Kidney capillary endothelial cell (primary cell): ENCODE measurements at regions not wholly inside any gene's neighbourhood (a gene's known extent, or its start where the extent isn't known, plus 50 kb on each side); places are given as distances from the start of the nearest gene placed in this dataset.

Experiments used
- DNase-seq: peaks from one replicate; pipeline ENCODE4 v3.0.0-alpha.2; 2018; ENCODE audit warnings: low spot score

GRCh38 chr2:221680548-221680947 is 108.4 kb upstream of the EPHA4 start:
- DNase-seq, result no peak

- DNase-seq, result no peak
Measured at GRCh38 chr2:221677688-221678087, 105.6 kb upstream of the EPHA4 start.

DNA sequence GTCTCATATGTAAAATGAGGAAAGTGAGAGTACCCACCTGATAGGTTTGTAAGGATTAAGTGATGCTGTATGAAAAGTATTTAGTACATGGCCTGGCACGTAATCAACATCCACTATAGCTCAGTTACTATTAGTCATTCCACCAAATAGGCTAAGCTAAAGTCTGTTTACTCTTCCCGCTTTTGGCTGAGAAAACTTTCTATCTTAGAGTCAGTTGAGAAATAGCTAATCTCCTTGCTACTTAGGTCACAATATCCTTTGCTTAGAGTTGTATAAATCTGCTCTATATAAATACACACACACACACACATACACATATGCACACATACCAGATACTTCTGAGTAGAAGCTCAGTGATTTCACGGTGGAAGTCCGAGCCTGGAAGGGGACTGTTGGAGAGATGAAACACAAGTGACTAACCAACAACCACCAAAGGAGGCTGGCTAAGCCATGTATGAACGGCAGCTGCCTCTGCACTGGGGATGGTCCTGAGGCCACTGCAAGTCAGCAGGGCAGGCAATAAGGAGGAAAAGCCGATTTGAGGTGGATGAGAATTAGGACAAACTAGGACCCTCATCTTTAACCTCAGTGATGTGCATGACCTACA is 104.6 kb upstream of the EPHA4 start:
- no peak for DNase-seq

- DNase-seq, result no peak
Measured at GRCh38 chr2:221675201-221675908, 103.3 kb upstream of the EPHA4 start.

DNA sequence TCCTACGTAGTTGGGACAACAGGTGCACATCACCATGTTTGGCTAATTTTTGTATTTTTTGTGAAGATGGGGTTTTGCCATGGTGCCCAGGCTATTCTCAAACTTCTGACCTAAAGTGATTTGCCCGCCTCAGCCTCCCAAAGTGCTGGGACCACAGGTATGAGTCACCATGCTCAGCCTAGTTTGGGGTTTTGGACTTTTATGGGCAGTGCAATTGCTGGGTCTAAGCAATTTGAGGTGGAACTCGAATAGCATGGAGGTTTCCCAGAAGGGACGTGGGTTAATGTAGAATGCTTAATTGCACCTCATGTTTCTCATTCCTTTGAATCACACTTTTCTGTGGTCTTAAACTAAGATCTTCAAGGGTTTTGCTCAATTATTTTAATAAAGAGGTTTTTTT is 102.3 kb upstream of the EPHA4 start:
- no peak for DNase-seq

DNA sequence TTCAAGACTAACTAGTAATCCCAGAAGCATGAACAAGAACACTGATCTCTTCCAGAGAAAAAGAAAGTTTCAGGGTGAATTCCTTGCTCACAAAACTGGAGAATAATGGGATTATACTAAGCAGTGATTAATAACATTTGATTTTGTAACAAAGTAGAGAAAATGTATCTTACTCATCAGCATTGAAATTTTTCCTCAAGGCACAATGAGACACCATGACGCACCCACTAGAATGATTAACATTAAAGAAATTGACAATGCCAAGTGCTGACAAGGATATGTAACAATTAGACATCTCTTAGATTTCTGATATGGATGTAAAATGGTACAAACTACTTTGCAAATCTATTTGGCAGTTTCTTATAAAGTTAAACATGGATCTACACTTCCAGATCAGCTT is 101.1 kb upstream of the EPHA4 start:
- DNase-seq, result no peak

DNA sequence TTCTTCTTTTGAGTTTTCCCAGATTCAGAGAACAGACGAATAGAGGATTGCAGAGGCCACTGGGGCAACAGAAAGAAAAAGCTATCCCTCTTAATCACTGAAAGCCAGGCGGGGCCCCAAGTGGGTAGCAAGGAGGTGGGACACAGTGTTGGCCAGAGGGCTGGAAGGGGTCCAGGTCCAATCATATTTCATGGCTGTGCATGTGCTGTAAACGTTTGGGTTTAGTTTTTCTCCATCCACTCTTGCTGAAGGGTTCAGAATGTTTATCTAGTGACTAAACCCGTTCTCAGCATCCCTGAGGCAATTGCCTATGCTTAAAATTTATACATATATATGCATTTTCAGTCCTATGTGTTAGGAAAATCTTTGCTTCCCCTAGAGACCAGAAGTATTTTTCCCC is 99.4 kb upstream of the EPHA4 start:
- no peak for DNase-seq

DNA sequence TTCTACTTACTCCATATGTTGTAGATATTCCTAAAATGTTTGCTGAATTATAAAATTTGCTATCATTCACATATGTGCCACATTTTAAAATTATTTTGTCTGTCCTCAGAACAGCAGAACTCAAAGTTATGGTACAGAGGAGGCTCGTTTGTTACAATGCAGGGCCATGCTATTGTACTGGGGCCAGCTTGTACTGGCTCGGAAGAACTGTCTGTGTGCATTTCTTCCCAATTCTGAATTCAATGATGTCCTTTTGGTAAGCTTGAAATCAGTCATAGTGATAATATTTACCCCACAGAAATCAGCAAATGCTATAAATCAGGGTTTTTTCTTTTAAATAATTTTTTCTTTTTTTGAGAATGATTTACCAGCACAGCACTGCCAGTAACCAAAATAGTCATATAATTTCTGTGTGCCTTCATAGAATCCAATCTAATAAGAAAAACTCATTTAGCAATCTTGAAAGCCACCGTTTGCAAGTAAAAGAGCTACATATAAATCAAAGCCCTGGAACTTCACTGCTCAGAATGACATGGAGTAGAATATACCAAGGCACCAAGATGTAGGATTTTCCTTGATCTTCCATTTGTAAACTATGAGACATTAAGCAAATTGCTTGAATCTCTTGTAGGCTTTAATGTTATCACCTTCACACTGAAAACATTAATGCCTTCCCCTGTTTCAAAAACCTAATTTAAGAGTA is 90.7 kb upstream of the EPHA4 start:
- no peak for DNase-seq

DNA sequence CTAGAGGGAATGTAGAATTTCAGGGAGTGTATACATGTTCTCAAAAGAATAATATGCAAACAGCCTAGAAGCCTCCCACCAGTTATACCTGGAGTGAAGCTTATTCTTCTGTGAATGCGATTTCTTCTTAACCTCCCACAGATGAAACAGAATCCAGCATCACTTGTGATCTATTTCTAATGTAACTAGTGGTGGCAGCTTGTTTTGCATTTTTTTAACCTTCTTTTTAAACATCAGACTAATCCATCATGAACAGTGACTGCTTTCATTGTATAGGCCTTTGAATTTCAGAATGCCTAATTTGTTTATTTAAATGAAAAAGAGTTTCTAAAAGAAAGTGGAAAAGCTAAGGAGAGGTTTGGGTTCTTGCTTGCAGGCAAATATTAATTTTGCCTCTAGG is 85.7 kb upstream of the EPHA4 start:
- DNase-seq, result no peak

DNA sequence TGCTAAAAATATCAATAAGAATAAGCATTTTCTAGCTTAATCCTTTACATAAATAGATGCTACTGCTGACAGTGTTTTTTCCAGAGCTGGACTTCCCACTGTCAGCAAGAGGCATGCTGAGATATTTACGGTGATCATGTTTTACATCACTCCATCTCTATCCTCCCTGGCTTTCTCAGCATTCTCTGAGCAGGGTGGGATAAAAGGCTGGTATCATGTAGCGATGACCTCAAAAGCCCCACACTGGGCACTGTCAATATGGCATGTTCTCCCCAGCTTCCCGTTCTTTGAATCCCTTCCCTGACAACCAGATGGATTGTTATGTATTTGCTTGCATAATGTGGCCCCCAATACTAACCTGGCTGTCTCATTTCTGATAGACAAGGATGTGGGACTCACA is 83.2 kb upstream of the EPHA4 start:
- DNase-seq, result no peak

DNA sequence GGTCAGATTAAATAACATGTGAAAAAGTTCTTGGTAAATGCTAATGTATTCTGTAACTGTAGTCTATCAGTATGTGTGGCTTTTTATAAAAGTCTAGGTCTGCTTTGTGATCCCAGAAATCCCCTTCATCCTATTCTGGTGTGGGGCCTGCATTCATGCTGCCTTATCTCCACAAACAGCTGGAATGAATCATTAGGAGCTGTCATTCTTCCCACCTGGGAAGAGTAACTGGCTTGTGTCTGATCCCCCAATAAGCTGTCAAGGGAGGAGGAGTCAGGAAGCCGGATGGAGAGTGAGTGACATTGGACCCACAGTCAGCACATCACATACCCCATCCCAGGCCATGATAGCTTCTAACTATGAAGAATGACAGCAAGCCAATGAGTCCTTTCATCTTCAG is 81.1 kb upstream of the EPHA4 start:
- no peak for DNase-seq

GRCh38 chr2:221649051-221649775 is 77.1 kb upstream of the EPHA4 start:
- no peak for DNase-seq

GRCh38 chr2:221642447-221642846 is 70.3 kb upstream of the EPHA4 start:
- no peak for DNase-seq

DNA sequence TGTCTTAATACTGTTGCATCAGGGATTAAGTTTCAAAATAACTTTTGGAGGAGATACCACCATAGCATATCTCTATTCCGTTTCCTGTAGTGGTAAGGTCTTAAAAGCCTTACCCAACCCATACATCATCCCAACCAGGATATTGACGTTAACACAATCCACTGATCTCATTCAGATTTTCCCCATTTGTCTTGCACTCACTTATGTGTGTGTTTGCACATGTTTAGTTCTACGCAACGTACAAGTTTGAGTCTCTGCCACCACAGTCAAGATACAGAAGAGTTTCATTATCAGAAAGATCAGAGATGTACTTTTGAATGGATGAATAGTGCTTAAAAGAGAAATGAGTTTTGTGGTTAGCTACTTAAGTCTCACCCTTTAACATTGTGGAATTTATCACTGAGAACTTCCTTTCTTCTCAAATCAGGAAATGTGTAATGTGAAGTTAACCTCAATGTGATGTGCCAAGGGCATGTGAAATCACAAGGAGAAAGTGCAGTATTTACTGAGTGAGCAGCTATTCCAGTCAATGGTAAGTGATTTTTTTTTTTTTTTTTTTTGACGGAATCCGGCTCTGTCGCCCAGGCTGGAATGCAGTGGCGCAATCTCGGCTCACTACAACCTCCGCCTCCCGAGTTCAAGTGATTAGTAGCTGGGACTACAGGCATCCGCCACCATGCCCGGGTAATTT is 69.2 kb upstream of the EPHA4 start:
- DNase-seq, result no peak

GRCh38 chr2:221640686-221641085 is 68.6 kb upstream of the EPHA4 start:
- DNase-seq, result no peak

DNA sequence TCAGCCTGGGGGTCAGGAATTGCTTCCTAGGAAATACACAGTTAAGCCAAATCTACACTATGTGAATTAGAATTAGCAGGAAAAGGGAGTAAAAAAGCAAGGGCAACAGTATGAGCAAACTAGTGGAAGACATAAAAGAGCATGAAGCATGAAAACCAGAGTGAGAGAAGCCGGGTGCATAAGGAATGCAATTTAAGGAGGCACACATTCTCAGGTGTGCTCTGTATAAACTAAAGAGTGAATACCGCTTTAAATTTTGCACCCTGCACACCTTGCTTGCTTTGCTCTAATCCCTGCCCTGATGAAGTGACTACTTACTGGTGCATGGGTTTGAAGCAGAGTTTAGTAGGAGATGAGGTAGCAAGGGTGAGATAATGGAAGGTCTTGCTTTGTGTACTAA is 65.7 kb upstream of the EPHA4 start:
- no peak for DNase-seq

GRCh38 chr2:221635949-221636348 is 63.8 kb upstream of the EPHA4 start:
- no peak for DNase-seq

DNA sequence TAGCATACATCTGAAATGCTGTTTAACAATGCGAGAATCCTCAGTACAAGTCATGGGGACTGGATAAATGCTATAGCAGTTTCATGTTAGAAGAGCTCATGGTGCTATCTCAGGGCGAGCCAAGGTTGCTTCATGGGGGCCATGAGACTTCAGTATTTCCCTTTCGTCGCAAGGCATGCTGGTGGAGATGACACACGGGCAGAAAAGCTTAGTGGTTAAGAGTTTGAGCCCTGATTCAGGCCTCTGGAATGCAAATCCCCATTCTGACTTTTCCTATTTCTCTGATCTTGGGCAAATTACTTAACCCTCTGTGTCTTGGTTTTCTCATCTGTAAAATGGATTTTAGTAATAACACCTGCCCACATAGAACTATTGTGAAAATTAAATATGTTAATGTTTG is 57.4 kb upstream of the EPHA4 start:
- no peak for DNase-seq

DNA sequence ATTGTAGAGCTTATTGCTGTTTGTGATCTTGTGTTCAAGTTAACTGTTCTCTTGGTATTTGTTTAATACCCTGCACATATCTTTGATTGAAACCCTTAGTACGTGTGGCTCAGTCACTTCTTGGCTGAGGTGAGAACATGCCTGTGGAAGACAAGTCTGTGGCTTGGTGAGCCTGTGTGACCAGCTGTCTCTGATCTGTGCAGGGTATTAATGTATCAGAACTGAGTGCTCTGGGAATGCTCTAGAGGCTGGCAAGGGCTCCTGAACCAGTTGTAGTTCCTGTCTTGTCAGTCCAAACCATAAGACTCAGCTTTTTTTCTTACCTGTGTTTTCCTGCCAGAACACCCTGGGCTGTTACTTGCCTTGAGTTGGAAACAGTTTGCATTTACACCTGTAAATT is 52.4 kb upstream of the EPHA4 start:
- no peak for DNase-seq
